HG02642 (cell line): ENCODE measurements at regions not wholly inside any gene's neighbourhood (a gene's known extent, or its start where the extent isn't known, plus 50 kb on each side); places are given as distances from the start of the nearest gene placed in this dataset.
A peak's percentile ranks its signal among the peaks of the same experiment; 100 is the strongest.
"Not testable (repeated sequence)": the region's sequence is repeated elsewhere in the genome, so short reads cannot be mapped to it uniquely, and the experiment has no call there.

ENCODE experiments used
- ATAC-seq: cut with Tn5 transposase; IDR thresholded peaks from one replicate; pipeline ENCODE4 v1.9.1; 2021; ENCODE audit warnings: mild to moderate bottlenecking; ENCODE audit not compliant: unreplicated experiment, poor library complexity

DNA sequence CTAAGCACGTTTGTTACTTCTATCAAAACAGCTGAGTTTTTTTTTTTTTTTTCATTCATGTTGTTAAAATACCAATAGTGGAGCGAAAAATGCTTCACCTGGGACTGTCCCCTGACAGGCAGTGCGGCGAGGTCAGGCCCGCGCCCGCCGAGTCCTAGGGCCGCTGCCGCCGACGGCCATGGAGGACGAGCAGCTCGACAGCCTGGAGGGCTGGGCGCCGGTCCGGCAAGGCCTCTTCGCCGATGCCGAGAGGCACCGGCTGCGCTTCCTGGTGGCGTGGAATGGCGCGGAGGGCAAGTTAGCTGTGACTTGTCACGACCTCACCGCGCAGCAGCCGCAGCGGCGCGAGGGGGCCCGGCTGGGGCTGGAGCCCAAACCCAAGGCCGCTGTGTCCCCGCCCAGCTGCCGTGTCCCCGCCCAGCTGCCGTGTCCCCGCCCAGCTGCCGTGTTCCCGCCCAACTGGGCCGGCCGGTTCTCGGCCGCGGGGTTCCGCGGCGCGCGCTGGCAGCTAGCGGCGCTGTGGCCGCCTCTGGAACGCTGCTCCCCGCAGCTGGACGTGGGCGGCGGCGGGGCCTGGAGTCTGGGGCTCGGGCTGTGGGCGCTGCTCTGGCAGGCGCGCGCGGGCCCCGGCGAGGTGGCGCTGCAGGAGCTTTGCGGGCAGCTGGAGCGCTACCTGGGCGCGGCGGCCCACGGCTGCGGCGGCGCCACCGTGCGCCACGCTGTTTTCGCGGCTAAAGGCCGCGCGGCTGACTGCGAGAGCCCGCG is 56.7 kb upstream of the GOLGA8R start:
- peak; percentile 93 for ATAC-seq

DNA sequence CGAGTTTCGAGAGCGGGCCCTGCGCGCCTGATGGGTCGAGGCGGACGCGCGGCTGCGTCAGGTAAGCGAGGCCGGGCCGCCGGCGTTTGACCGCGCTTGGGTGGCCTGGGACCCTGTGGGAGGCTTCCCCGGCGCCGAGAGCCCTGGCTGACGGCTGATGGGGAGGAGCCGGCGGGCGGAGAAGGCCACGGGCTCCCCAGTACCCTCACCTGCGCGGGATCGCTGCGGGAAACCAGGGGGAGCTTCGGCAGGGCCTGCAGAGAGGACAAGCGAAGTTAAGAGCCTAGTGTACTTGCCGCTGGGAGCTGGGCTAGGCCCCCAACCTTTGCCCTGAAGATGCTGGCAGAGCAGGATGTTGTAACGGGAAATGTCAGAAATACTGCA is 57.3 kb upstream of the GOLGA8R start:
- ATAC-seq, result not testable (repeated sequence)

- ATAC-seq, result peak; percentile 40
These were observed 57.9 kb upstream of the GOLGA8R start for GRCh38 chr15:30471817-30472551.

DNA sequence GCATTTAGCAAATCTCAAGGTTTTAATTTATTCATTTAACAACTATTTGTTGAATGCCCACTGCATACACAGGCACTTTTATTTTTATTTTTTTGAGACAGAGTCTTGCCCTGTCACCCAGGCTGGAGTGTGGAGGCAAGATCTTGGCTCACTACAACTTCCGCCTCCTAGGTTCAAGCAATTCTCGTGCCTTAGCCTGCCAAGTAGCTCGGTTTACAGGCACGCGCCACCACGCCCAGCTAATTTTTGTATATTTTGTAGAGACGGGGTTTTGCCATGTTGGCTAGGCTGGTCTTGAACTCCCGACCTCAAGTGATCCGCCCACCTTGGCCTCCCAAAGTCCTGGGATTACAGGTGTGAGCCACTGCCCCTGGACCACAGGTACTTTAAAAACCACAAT is 67.0 kb upstream of the GOLGA8Q start:
- ATAC-seq, result not testable (repeated sequence)

- not testable (repeated sequence) for ATAC-seq
These were observed 62.6 kb upstream of the GOLGA8Q start for GRCh38 chr15:30489237-30489636.

- ATAC-seq, result not testable (repeated sequence)
These were observed 61.5 kb upstream of the GOLGA8Q start for GRCh38 chr15:30490334-30490733.

- ATAC-seq, result not testable (repeated sequence)
These were observed 57.9 kb upstream of the GOLGA8Q start for GRCh38 chr15:30493947-30494346.

- not testable (repeated sequence) for ATAC-seq
These were observed 54.6 kb upstream of the GOLGA8Q start for GRCh38 chr15:30497275-30497674.

DNA sequence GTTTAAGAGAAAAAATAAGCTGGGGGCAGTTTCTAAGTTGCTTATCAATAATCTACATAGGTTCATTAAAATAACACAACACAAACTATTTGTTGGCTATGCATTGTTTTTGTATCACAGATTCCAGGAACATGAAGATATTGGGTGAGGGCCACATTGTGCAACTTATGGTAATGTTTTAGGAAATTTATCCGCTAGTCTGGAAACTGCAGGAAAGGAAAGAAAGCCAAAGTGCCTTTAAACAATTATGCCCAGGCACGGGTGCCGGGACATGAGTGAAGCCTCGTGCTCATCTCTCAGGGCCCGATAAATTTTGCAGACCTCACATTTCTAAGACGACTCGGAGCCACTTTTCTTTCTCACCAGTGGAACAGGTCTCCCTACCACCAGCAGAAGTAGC is 52.6 kb upstream of the GOLGA8Q start:
- ATAC-seq, result not testable (repeated sequence)

GRCh38 chr15:30500511-30500910 is 51.3 kb upstream of the GOLGA8Q start:
- ATAC-seq, result not testable (repeated sequence)
